BJ (cell line): ENCODE measurements at regions not wholly inside any gene's neighbourhood (a gene's known extent, or its start where the extent isn't known, plus 50 kb on each side); places are given as distances from the start of the nearest gene placed in this dataset.

Source experiments
- CTCF ChIA-PET: fragments of 350-600 bp; formaldehyde crosslinking; extraction: SDS; loops from one replicate; lab custom pipeline; 2021; ENCODE audit warnings: antibody characterized with exemption, inconsistent platforms; lab: Yijun Ruan, JAX
- POLR2A ChIA-PET: fragments of 300-600 bp; sonication (Branson Sonifier 250); formaldehyde crosslinking; extraction: SDS; loops from one replicate; lab custom pipeline; 2021; ENCODE audit warnings: antibody characterized with exemption; lab: Charles Lee
- DNase-seq: peaks from one replicate; pipeline ENCODE4 v3.0.0-alpha.2; 2011; ENCODE audit warnings: low read depth
- H3K27me3 ChIP-seq: 2 replicates; pipeline ENCODE4 v1.6.0; 2011; ENCODE audit warnings: low read length; ENCODE audit not compliant: control insufficient read depth, insufficient read depth
- H3K36me3 ChIP-seq: 2 replicates; pipeline ENCODE4 v1.5.1; 2011; ENCODE audit warnings: low read length; ENCODE audit not compliant: control insufficient read depth, insufficient read depth
- H3K4me3 ChIP-seq: 2 replicates; pipeline ENCODE4 v1.5.1; 2011; ENCODE audit warnings: low read depth, mild to moderate bottlenecking, control low read depth, low read length
- CTCF ChIP-seq: IDR thresholded peaks from 2 replicates; pipeline ENCODE4 v1.5.1; 2011; ENCODE audit warnings: low read depth, mild to moderate bottlenecking, control low read depth, inconsistent platforms, low read length, moderate library complexity; ENCODE audit not compliant: insufficient read depth

GRCh38 chr9:79968533-79968932 is 396.8 kb downstream of the TLE4 start:
- POLR2A ChIA-PET, result no interaction called here
- Histone ChIP-seq H3K36me3 (no peaks in the 10 kb centered on the region), H3K4me3 (no peak overlapping the region), H3K27me3 (peaks cover 3% of the 10 kb centered on the region; the same call in 1 of the 2 replicates)
- CTCF ChIA-PET, result no interaction called here
- no peak for DNase-seq
- no peak for TF ChIP-seq CTCF

GRCh38 chr9:79962836-79963235 is 391.1 kb downstream of the TLE4 start:
- TF ChIP-seq CTCF, result no peak
- no peak overlapping the region for H3K4me3 ChIP-seq
- H3K36me3 ChIP-seq, result no peaks in the 10 kb centered on the region
- H3K27me3 ChIP-seq, result peaks cover 2% of the 10 kb centered on the region; the same call in 1 of the 2 replicates
- no peak for DNase-seq
- POLR2A ChIA-PET, result no interaction called here
- CTCF ChIA-PET, result no interaction called here

GRCh38 chr9:79962150-79962549 is 390.4 kb downstream of the TLE4 start:
- TF ChIP-seq CTCF, result no peak
- Histone ChIP-seq H3K27me3 (peaks cover 2% of the 10 kb centered on the region; the same call in 1 of the 2 replicates), H3K4me3 (no peak overlapping the region), H3K36me3 (no peaks in the 10 kb centered on the region)
- ChIA-PET CTCF (no interaction called here), POLR2A (no interaction called here)
- no peak for DNase-seq

GRCh38 chr9:79955300-79955699 is 383.5 kb downstream of the TLE4 start:
- peaks cover 2% of the 10 kb centered on the region; the same call in 1 of the 2 replicates for H3K27me3 ChIP-seq
- peak; percentile 44 for TF ChIP-seq CTCF
- H3K4me3 ChIP-seq, result no peak overlapping the region
- DNase-seq, result no peak
- CTCF ChIA-PET, result interaction anchor here (0.9 to 1.3 kb wide), 3 partner anchors 8 to 1572 kb away, joined by 3 to 4 read pairs (median 3); no protein-coding TSS in a partner anchor
- POLR2A ChIA-PET, result no interaction called here
- H3K36me3 ChIP-seq, result no peaks in the 10 kb centered on the region

GRCh38 chr9:79953908-79954307 is 382.1 kb downstream of the TLE4 start:
- ChIA-PET CTCF (interaction anchor here (0.6 kb wide), 1 partner anchor 129 kb away, joined by 3 read pairs; no protein-coding TSS in a partner anchor), POLR2A (no interaction called here)
- no peak for TF ChIP-seq CTCF
- Histone ChIP-seq H3K4me3 (no peak overlapping the region), H3K36me3 (no peaks in the 10 kb centered on the region), H3K27me3 (no peaks in the 10 kb centered on the region)
- DNase-seq, result no peak
